ENCODE measurements at regions not wholly inside any gene's neighbourhood (a gene's known extent, or its start where the extent isn't known, plus 50 kb on each side); places are given as distances from the start of the nearest gene placed in this dataset.

- TF ChIP-seq CTCF (IDR thresholded peaks at IDR 0.05; ENCODE audit: low read length) (no peak), EZH2 (IDR thresholded peaks at IDR 0.05; ENCODE audit: borderline replicate concordance, low read length) (no peak)
Measured at GRCh38 chr10:6751363-6751762, 171.3 kb upstream of the PRKCQ start.
